B cell (primary cell): ENCODE measurements at regions not wholly inside any gene's neighbourhood (a gene's known extent, or its start where the extent isn't known, plus 50 kb on each side); places are given as distances from the start of the nearest gene placed in this dataset.

Experiments
- ATAC-seq: fragments of 200-7000 bp; cut with Tn5 transposase; one replicate; pipeline ENCODE4 v1.10.0; 2021; ENCODE audit warnings: low read depth, mild to moderate bottlenecking, moderate number of reproducible peaks, moderate library complexity
- CTCF ChIA-PET: fragments of 350-600 bp; sonication (Branson Sonifier 250); formaldehyde crosslinking; loops from one replicate; lab custom pipeline; 2021; ENCODE audit warnings: antibody characterized with exemption, inconsistent platforms; lab: Charles Lee
- POLR2A ChIA-PET: fragments of 350-600 bp; sonication (Branson Sonifier 250); formaldehyde crosslinking; loops from one replicate; lab custom pipeline; 2021; ENCODE audit warnings: antibody characterized with exemption; lab: Charles Lee
- DNase-seq: peaks from one replicate; pipeline ENCODE4 v3.0.0; 2013
- H2AFZ ChIP-seq: 2 replicates; pipeline ENCODE4 v1.6.1; 2012; ENCODE audit warnings: mild to moderate bottlenecking, low read depth, low read length; ENCODE audit not compliant: insufficient read depth, poor library complexity, severe bottlenecking
- H3K27ac ChIP-seq, 2 donors: 1 replicate in 1 of 2; 2 replicates in 1 of 2; pipeline ENCODE4 v1.5.1; 2012 to 2013; ENCODE audit warnings: low read length in 2 of 2, mild to moderate bottlenecking in 2 of 2, moderate library complexity in 1 of 2
- H3K27me3 ChIP-seq, 4 experiments: fragments of 200-600 bp in 1 of 4; sonication (generic) in 1 of 4; replicated peaks in 1 of 4; 1 replicate in 2 of 4; 2 replicates in 2 of 4; pipeline versions ENCODE4 v1.6.1 to v1.7.0; 2013 to 2016; ENCODE audit warnings: low read length in 3 of 4, mild to moderate bottlenecking in 2 of 4, mixed read lengths in 1 of 4, moderate library complexity in 1 of 4; ENCODE audit not compliant: insufficient read depth in 4 of 4, control insufficient read depth in 3 of 4; ENCODE audit errors: control extremely low read depth in 1 of 4
- H3K36me3 ChIP-seq, 2 experiments: replicated peaks in 1 of 2; 1 replicate in 1 of 2; 2 replicates in 1 of 2; pipeline versions ENCODE4 v1.6.1 to v1.7.1; 2013; ENCODE audit warnings: low read length in 1 of 2; ENCODE audit not compliant: insufficient read depth in 2 of 2, control insufficient read depth in 1 of 2; ENCODE audit errors: control extremely low read depth in 1 of 2, extremely low read depth in 1 of 2
- H3K4me1 ChIP-seq, 2 donors: fragments of 200-600 bp in 1 of 2; sonication (generic) in 1 of 2; 1 replicate in 1 of 2; 2 replicates in 1 of 2; pipeline versions ENCODE4 v1.5.1 to v1.6.1; 2013 to 2017; ENCODE audit warnings: low read length in 2 of 2; ENCODE audit not compliant: control insufficient read depth in 2 of 2, insufficient read depth in 2 of 2
- H3K4me2 ChIP-seq: replicated peaks from 2 replicates; pipeline ENCODE3; 2012; ENCODE audit warnings: mild to moderate bottlenecking, low read depth, low read length; ENCODE audit not compliant: poor library complexity, severe bottlenecking
- H3K4me3 ChIP-seq, 5 experiments: fragments of 200-600 bp in 1 of 5; sonication (generic) in 1 of 5; 1 replicate in 3 of 5; 2 replicates in 2 of 5; pipeline versions ENCODE4 v1.5.1 to v1.7.0; 2011 to 2016; ENCODE audit warnings: low read length in 4 of 5, mild to moderate bottlenecking in 4 of 5, low read depth in 2 of 5, control low read depth in 1 of 5, moderate library complexity in 1 of 5; ENCODE audit not compliant: insufficient read depth in 1 of 5; ENCODE audit errors: control extremely low read depth in 1 of 5, extremely low read depth in 1 of 5
- H3K79me2 ChIP-seq: fragments of 200-600 bp; sonication (generic); one replicate; pipeline ENCODE4 v1.6.0; 2016; ENCODE audit warnings: low read length; ENCODE audit not compliant: control insufficient read depth, insufficient read depth
- H3K9ac ChIP-seq: fragments of 200-600 bp; sonication (generic); 2 replicates; pipeline ENCODE4 v1.6.1; 2017; ENCODE audit warnings: mild to moderate bottlenecking, low read length, moderate library complexity
- H3K9me3 ChIP-seq, 3 donors: one replicate each; pipeline versions ENCODE4 v1.6.1 to v1.7.1; 2013; ENCODE audit warnings: low read length in 2 of 3; ENCODE audit not compliant: control insufficient read depth in 2 of 3, insufficient read depth in 1 of 3; ENCODE audit errors: control extremely low read depth in 1 of 3
- H4K20me1 ChIP-seq: 2 replicates; pipeline ENCODE4 v1.6.0; 2012; ENCODE audit warnings: mild to moderate bottlenecking, low read length; ENCODE audit not compliant: insufficient read depth, control insufficient read depth, poor library complexity, severe bottlenecking
- H3K27ac Mint-ChIP-seq: one replicate; pipeline ENCODE4 v1.8.0; 2021; ENCODE audit warnings: mixed read lengths
- H3K27me3 Mint-ChIP-seq: one replicate; pipeline ENCODE4 v1.8.0; 2021; ENCODE audit warnings: mixed read lengths
- H3K4me1 Mint-ChIP-seq: one replicate; pipeline ENCODE4 v1.8.0; 2021; ENCODE audit warnings: mixed read lengths
- H3K4me3 Mint-ChIP-seq: one replicate; pipeline ENCODE4 v1.8.0; 2021; ENCODE audit warnings: mixed read lengths
- H3K9me3 Mint-ChIP-seq: one replicate; pipeline ENCODE4 v1.8.0; 2022; ENCODE audit warnings: mixed read lengths; ENCODE audit not compliant: insufficient read depth
- CTCF ChIP-seq: fragments of 200-600 bp; IDR thresholded peaks from one replicate; pipeline ENCODE4 v1.8.0; 2022; ENCODE audit warnings: antibody characterized with exemption, mild to moderate bottlenecking
- EZH2 ChIP-seq: IDR thresholded peaks from 2 replicates; pipeline ENCODE4 v1.6.1; 2012; ENCODE audit warnings: borderline replicate concordance, low read depth, mild to moderate bottlenecking, moderate library complexity, low read length; ENCODE audit not compliant: insufficient read depth, poor library complexity, severe bottlenecking
- WGBS: methylation state at CpG from one replicate; pipeline ENCODE4 v1.1.5; 2013; ENCODE audit warnings: missing lambda C conversion rate; ENCODE audit not compliant: insufficient coverage; 5-methylcytosine and 5-hydroxymethylcytosine counted together
- intact Hi-C: fragments of 100-400 bp; cut with micrococcal nuclease; formaldehyde crosslinking; loops from one replicate; pipeline ENCODE4 v1.10.0; 2022

- H3K4me2 ChIP-seq = no peak overlapping the region
- 93% methylated on average over 2 of the region's 6 CpGs for WGBS
- intact Hi-C loops = no loop called here
Measured at GRCh38 chr11:112539741-112540140, 279.1 kb upstream of the PLET1 start.

GRCh38 chr11:112540261-112540660 is 279.6 kb upstream of the PLET1 start:
- peaks cover 0 to 13% (median 3%) of the 10 kb centered on the region in 4 experiments for H3K27me3 ChIP-seq
- Mint-ChIP-seq H3K4me3 (no peak overlapping the region), H3K4me1 (no peaks in the 10 kb centered on the region), H3K9me3 (no peaks in the 10 kb centered on the region), H3K27me3 (peaks cover 21% of the 10 kb centered on the region), H3K27ac (no peak overlapping the region)
- ATAC-seq = no peak
- no peak overlapping the region for H3K4me3 ChIP-seq
- H3K27ac ChIP-seq = no peak overlapping the region
- CTCF ChIA-PET = no interaction called here
- no peak for DNase-seq
- POLR2A ChIA-PET = no interaction called here
- intact Hi-C loops = no loop called here
- no CpG with 5 or more reads among the region's 2 CpGs for WGBS
- no peaks in the 10 kb centered on the region for H3K4me1 ChIP-seq
- H3K9me3 ChIP-seq = no peaks in the 10 kb centered on the region
- no peak for TF ChIP-seq CTCF
- TF ChIP-seq EZH2 = no peak
- no peak overlapping the region for H3K4me2 ChIP-seq
- no peaks in the 10 kb centered on the region for H3K36me3 ChIP-seq
- no peak overlapping the region for H2AFZ ChIP-seq
- H3K79me2 ChIP-seq = no peaks in the 10 kb centered on the region
- H3K9ac ChIP-seq = no peak overlapping the region
- H4K20me1 ChIP-seq = no peaks in the 10 kb centered on the region

More at GRCh38 chr11:112539741-112540140, 279.1 kb upstream of the PLET1 start:
- CTCF ChIA-PET = no interaction called here
- Histone ChIP-seq H3K9ac (no peak overlapping the region), H4K20me1 (no peaks in the 10 kb centered on the region), H3K36me3 (no peaks in the 10 kb centered on the region), H3K4me3 (no peak overlapping the region), H3K27me3 (peaks cover 0 to 13% (median 3%) of the 10 kb centered on the region in 4 experiments), H3K9me3 (no peaks in the 10 kb centered on the region), H2AFZ (no peak overlapping the region), H3K79me2 (no peaks in the 10 kb centered on the region), H3K27ac (no peak overlapping the region), H3K4me1 (no peaks in the 10 kb centered on the region)
- POLR2A ChIA-PET = no interaction called here
- no peak overlapping the region for H3K27ac Mint-ChIP-seq
- peaks cover 24% of the 10 kb centered on the region for H3K27me3 Mint-ChIP-seq
- no peaks in the 10 kb centered on the region for H3K9me3 Mint-ChIP-seq
- DNase-seq (no peak), ATAC-seq (no peak)
- no peak for TF ChIP-seq CTCF
- no peak for TF ChIP-seq EZH2
- no peak overlapping the region for H3K4me3 Mint-ChIP-seq
- no peaks in the 10 kb centered on the region for H3K4me1 Mint-ChIP-seq
